ENCODE measurements at regions not wholly inside any gene's neighbourhood (a gene's known extent, or its start where the extent isn't known, plus 50 kb on each side); places are given as distances from the start of the nearest gene placed in this dataset.

DNA sequence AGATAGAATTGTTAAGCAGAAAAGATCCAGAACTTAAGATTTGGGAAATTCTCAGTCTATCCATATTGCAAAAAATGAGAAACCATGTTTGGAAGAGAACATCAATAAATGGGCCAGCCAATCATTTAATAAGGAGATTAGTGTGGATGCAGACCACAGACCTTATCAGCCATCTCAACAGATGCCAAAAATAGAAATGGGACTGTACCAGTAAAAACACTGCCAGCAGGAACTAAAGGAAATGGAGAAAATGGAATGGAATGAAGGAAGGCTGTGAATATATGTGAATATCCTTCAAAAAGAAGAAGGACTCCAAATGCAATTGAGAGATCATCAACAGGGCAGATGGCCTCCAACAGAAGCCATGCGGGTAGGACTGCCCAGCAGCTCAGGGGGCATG, 52.7 kb upstream of the ZNF618 start:
- TF ChIP-seq POLR2A (IDR thresholded peaks at IDR 0.05), result no peak
- TF ChIP-seq, protein P1, sequence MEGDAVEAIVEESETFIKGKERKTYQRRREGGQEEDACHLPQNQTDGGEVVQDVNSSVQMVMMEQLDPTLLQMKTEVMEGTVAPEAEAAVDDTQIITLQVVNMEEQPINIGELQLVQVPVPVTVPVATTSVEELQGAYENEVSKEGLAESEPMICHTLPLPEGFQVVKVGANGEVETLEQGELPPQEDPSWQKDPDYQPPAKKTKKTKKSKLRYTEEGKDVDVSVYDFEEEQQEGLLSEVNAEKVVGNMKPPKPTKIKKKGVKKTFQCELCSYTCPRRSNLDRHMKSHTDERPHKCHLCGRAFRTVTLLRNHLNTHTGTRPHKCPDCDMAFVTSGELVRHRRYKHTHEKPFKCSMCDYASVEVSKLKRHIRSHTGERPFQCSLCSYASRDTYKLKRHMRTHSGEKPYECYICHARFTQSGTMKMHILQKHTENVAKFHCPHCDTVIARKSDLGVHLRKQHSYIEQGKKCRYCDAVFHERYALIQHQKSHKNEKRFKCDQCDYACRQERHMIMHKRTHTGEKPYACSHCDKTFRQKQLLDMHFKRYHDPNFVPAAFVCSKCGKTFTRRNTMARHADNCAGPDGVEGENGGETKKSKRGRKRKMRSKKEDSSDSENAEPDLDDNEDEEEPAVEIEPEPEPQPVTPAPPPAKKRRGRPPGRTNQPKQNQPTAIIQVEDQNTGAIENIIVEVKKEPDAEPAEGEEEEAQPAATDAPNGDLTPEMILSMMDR (IDR thresholded peaks at IDR 0.05), result no peak

Measured in suprapubic skin (tissue), 3 donors.